Activated T-helper 17 cell treated with anti-CD3 and anti-CD28 coated beads, Interleukin-2, amount 50 U/mL, for 72 hours (primary cell): ENCODE measurements at regions not wholly inside any gene's neighbourhood (a gene's known extent, or its start where the extent isn't known, plus 50 kb on each side); places are given as distances from the start of the nearest gene placed in this dataset.

Source experiments
- ATAC-seq: fragments of 150-1000 bp; cut with Tn5 transposase; replicated peaks from 2 replicates; pipeline ENCODE4 v1.10.0; 2021; ENCODE audit warnings: mild to moderate bottlenecking, moderate library complexity
- H3K27ac Mint-ChIP-seq: one replicate; pipeline ENCODE4 v1.8.0; 2022; ENCODE audit warnings: mixed read lengths
- H3K27me3 Mint-ChIP-seq: one replicate; pipeline ENCODE4 v1.8.0; 2022; ENCODE audit warnings: mixed read lengths
- H3K36me3 Mint-ChIP-seq: one replicate; pipeline ENCODE4 v1.8.0; 2022; ENCODE audit warnings: low read depth, mild to moderate bottlenecking, mixed read lengths
- H3K4me1 Mint-ChIP-seq: one replicate; pipeline ENCODE4 v1.8.0; 2022; ENCODE audit warnings: mixed read lengths
- H3K4me3 Mint-ChIP-seq: one replicate; pipeline ENCODE4 v1.8.0; 2022; ENCODE audit warnings: mild to moderate bottlenecking, mixed read lengths
- H3K9me3 Mint-ChIP-seq: one replicate; pipeline ENCODE4 v1.8.0; 2022; ENCODE audit warnings: mixed read lengths

- no peak for ATAC-seq
- Mint-ChIP-seq H3K27ac (no peak overlapping the region), H3K27me3 (no peaks in the 10 kb centered on the region), H3K9me3 (no peaks in the 10 kb centered on the region), H3K4me1 (no peaks in the 10 kb centered on the region), H3K36me3 (no peaks in the 10 kb centered on the region), H3K4me3 (no peak overlapping the region)
These were observed 50.5 kb upstream of the FOXK1 start for GRCh38 chr7:4631380-4632179.
